ENCODE measurements at regions not wholly inside any gene's neighbourhood (a gene's known extent, or its start where the extent isn't known, plus 50 kb on each side); places are given as distances from the start of the nearest gene placed in this dataset.

GRCh38 chr4:3714642-3715001 lies 51.6 kb upstream of the ADRA2C start:
- TF ChIP-seq POLR2A (IDR thresholded peaks at IDR 0.05; ENCODE audit: low read length), result no peak
- TF ChIP-seq GATA1 (IDR thresholded peaks at IDR 0.05; ENCODE audit: low read depth, low read length), result no peak

Measured in erythroblast (primary cell).